ENCODE measurements at regions not wholly inside any gene's neighbourhood (a gene's known extent, or its start where the extent isn't known, plus 50 kb on each side); places are given as distances from the start of the nearest gene placed in this dataset.

GRCh38 chr2:200150411-200151086 is 155.9 kb upstream of the SPATS2L start:
- Histone ChIP-seq H3K36me3 (ENCODE audit: insufficient read depth) (peaks cover 28% of the 10 kb centered on the region), H3K4me2 (no peak overlapping the region), H4K20me1 (replicated peaks; ENCODE audit: insufficient read depth) (no peaks in the 10 kb centered on the region), H3K4me3 (no peak overlapping the region), H3K27ac (ENCODE audit: low read depth) (no peak overlapping the region), H3K9me2 (ENCODE audit: insufficient read depth) (peaks cover 17% of the 10 kb centered on the region; the same call in 1 of the 2 replicates), H3F3A (replicated peaks; ENCODE audit: low read depth) (no peaks in the 10 kb centered on the region), H3K27me3 (ENCODE audit: insufficient read depth) (no peaks in the 10 kb centered on the region), H3K4me1 (ENCODE audit: insufficient read depth) (no peaks in the 10 kb centered on the region), H2AFZ (no peak overlapping the region), H3K79me2 (replicated peaks; ENCODE audit: insufficient read depth) (no peaks in the 10 kb centered on the region)
- H3K4me1 Mint-ChIP-seq: no peaks in the 10 kb centered on the region; the same call in 1 of the 3 replicates
- DNase-seq (ENCODE audit: low spot score) (no peak), ATAC-seq (no peak)
- no peak overlapping the region for H3K27ac Mint-ChIP-seq
- H3K4me3 Mint-ChIP-seq: no peak overlapping the region
- peaks cover 42% of the 10 kb centered on the region for H3K9me3 Mint-ChIP-seq
- TF ChIP-seq STAT1 (IDR thresholded peaks at IDR 0.05; ENCODE audit: unreplicated experiment) (no peak), REST (IDR thresholded peaks at IDR 0.05; ENCODE audit: unreplicated experiment) (no peak), NANOG (IDR thresholded peaks at IDR 0.05; ENCODE audit: borderline replicate concordance) (no peak), JUNB (IDR thresholded peaks at IDR 0.05; ENCODE audit: unreplicated experiment) (no peak), POLR2AphosphoS5 (IDR thresholded peaks at IDR 0.05; ENCODE audit: low read depth) (no peak), EZH2 (IDR thresholded peaks at IDR 0.05; ENCODE audit: low read depth, unreplicated experiment) (no peak), ZNF114 (CRISPR knock-in tag; IDR thresholded peaks at IDR 0.05) (no peak), ZNF462 (CRISPR knock-in tag; IDR thresholded peaks at IDR 0.05) (no peak)
- TF ChIP-seq, protein P1, sequence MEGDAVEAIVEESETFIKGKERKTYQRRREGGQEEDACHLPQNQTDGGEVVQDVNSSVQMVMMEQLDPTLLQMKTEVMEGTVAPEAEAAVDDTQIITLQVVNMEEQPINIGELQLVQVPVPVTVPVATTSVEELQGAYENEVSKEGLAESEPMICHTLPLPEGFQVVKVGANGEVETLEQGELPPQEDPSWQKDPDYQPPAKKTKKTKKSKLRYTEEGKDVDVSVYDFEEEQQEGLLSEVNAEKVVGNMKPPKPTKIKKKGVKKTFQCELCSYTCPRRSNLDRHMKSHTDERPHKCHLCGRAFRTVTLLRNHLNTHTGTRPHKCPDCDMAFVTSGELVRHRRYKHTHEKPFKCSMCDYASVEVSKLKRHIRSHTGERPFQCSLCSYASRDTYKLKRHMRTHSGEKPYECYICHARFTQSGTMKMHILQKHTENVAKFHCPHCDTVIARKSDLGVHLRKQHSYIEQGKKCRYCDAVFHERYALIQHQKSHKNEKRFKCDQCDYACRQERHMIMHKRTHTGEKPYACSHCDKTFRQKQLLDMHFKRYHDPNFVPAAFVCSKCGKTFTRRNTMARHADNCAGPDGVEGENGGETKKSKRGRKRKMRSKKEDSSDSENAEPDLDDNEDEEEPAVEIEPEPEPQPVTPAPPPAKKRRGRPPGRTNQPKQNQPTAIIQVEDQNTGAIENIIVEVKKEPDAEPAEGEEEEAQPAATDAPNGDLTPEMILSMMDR (conservative IDR thresholded peaks at IDR 0.05; ENCODE audit: low read depth in 2 of 2): no peak
- H3K27me3 Mint-ChIP-seq (ENCODE audit: insufficient read depth, low read depth, poor library complexity): peaks cover 3% of the 10 kb centered on the region
- H3K36me3 Mint-ChIP-seq (ENCODE audit: low read depth): peaks cover 38% of the 10 kb centered on the region

Data from GM23338 (cell line).